WTC11 (cell line): ENCODE measurements at regions not wholly inside any gene's neighbourhood (a gene's known extent, or its start where the extent isn't known, plus 50 kb on each side); places are given as distances from the start of the nearest gene placed in this dataset.

Source experiments
- ATAC-seq: fragments of 200-7000 bp; cut with Tn5 transposase; 2 replicates; pipeline ENCODE4 v1.10.0; 2021; ENCODE audit warnings: mild to moderate bottlenecking, moderate library complexity
- CTCF ChIA-PET: fragments of 300-600 bp; sonication (Branson Sonifier 250); formaldehyde crosslinking; loops from one replicate; lab custom pipeline; 2021; ENCODE audit warnings: antibody characterized with exemption; lab: Charles Lee
- POLR2A ChIA-PET: fragments of 350-600 bp; sonication (Branson Sonifier 250); formaldehyde crosslinking; loops from one replicate; lab custom pipeline; 2021; ENCODE audit warnings: antibody characterized with exemption; lab: Charles Lee
- DNase-seq: peaks from one replicate; pipeline ENCODE4 v3.0.0; 2021; ENCODE audit warnings: low spot score
- H3K27ac Mint-ChIP-seq: 2 replicates; pipeline ENCODE4 v1.8.0; 2021; ENCODE audit warnings: mixed read lengths
- H3K27me3 Mint-ChIP-seq: 2 replicates; pipeline ENCODE4 v1.8.0; 2021; ENCODE audit warnings: low read depth, mild to moderate bottlenecking, moderate library complexity, mixed read lengths
- H3K36me3 Mint-ChIP-seq: 2 replicates; pipeline ENCODE4 v1.8.0; 2021; ENCODE audit warnings: mixed read lengths
- H3K4me1 Mint-ChIP-seq: 2 replicates; pipeline ENCODE4 v1.8.0; 2022; ENCODE audit warnings: mixed read lengths
- H3K4me3 Mint-ChIP-seq: 2 replicates; pipeline ENCODE4 v1.8.0; 2021; ENCODE audit warnings: mild to moderate bottlenecking, moderate library complexity, mixed read lengths
- H3K9me3 Mint-ChIP-seq: 2 replicates; pipeline ENCODE4 v1.8.0; 2021; ENCODE audit warnings: mixed read lengths
- EMX1 ChIP-seq: fragments of 250-450 bp; sonication (Bioruptor Pico); IDR thresholded peaks from 2 replicates; pipeline ENCODE4 v1.8.0; 2021; ENCODE audit warnings: mild to moderate bottlenecking
- ESRRA ChIP-seq: sonication (generic); formaldehyde crosslinking; IDR thresholded peaks from 2 replicates; pipeline ENCODE4 v1.8.1; 2022; ENCODE audit warnings: mild to moderate bottlenecking, missing genetic modification reagents, borderline replicate concordance
- ETV6 ChIP-seq: sonication (generic); formaldehyde crosslinking; IDR thresholded peaks from 2 replicates; pipeline ENCODE4 v1.8.1; 2022; ENCODE audit warnings: mild to moderate bottlenecking, missing genetic modification reagents
- FOXJ3 ChIP-seq: sonication (generic); formaldehyde crosslinking; IDR thresholded peaks from 2 replicates; pipeline ENCODE4 v1.9.0; 2021; ENCODE audit warnings: missing genetic modification reagents, mild to moderate bottlenecking, borderline replicate concordance
- FOXP1 ChIP-seq: sonication (generic); formaldehyde crosslinking; IDR thresholded peaks from 2 replicates; pipeline ENCODE4 v1.8.0; 2022; ENCODE audit warnings: missing genetic modification reagents, mild to moderate bottlenecking, moderate library complexity, borderline replicate concordance
- GTF2I ChIP-seq: fragments of 250-450 bp; sonication (Bioruptor Pico); conservative IDR thresholded peaks from 2 replicates; pipeline ENCODE4 v1.4.0; 2021; ENCODE audit warnings: mild to moderate bottlenecking
- JAZF1 ChIP-seq: fragments of 250-450 bp; sonication (Bioruptor Pico); IDR thresholded peaks from 2 replicates; pipeline ENCODE4 v1.9.0; 2021; ENCODE audit warnings: moderate library complexity, mild to moderate bottlenecking, inconsistent platforms
- NFATC4 ChIP-seq: fragments of 250-450 bp; sonication (Bioruptor Pico); IDR thresholded peaks from 2 replicates; pipeline ENCODE4 v1.9.0; 2021; ENCODE audit warnings: mild to moderate bottlenecking
- NR1H2 ChIP-seq: sonication (generic); formaldehyde crosslinking; IDR thresholded peaks from 2 replicates; pipeline ENCODE4 v1.9.0; 2021; ENCODE audit warnings: mild to moderate bottlenecking, moderate library complexity, missing genetic modification reagents
- PRRX2 ChIP-seq: fragments of 250-450 bp; sonication (Bioruptor Pico); IDR thresholded peaks from 2 replicates; pipeline ENCODE4 v1.8.0; 2021; ENCODE audit warnings: mild to moderate bottlenecking
- RORB ChIP-seq: fragments of 250-450 bp; sonication (Bioruptor Pico); IDR thresholded peaks from 2 replicates; pipeline ENCODE4 v1.9.0; 2021; ENCODE audit warnings: mild to moderate bottlenecking
- TEAD1 ChIP-seq: sonication (generic); formaldehyde crosslinking; IDR thresholded peaks from 2 replicates; pipeline ENCODE4 v1.8.0; 2022; ENCODE audit warnings: mild to moderate bottlenecking, missing genetic modification reagents
- ZBTB43 ChIP-seq: sonication (generic); formaldehyde crosslinking; IDR thresholded peaks from 2 replicates; pipeline ENCODE4 v1.8.1; 2023; ENCODE audit warnings: mild to moderate bottlenecking, missing genetic modification reagents
- ZNF219 ChIP-seq: sonication (generic); formaldehyde crosslinking; IDR thresholded peaks from 2 replicates; pipeline ENCODE4 v1.8.0; 2023; ENCODE audit warnings: missing genetic modification reagents, mild to moderate bottlenecking, borderline replicate concordance
- ZNF232 ChIP-seq: sonication (generic); formaldehyde crosslinking; IDR thresholded peaks from 2 replicates; pipeline ENCODE4 v1.8.0; 2022; ENCODE audit warnings: mild to moderate bottlenecking, missing genetic modification reagents
- ZNF396 ChIP-seq: fragments of 250-450 bp; sonication (Bioruptor Pico); IDR thresholded peaks from 2 replicates; pipeline ENCODE4 v1.8.0; 2021; ENCODE audit warnings: mild to moderate bottlenecking, moderate library complexity, borderline replicate concordance
- TF ChIP-seq, protein P1 (sequence below): sonication (generic); formaldehyde crosslinking; IDR thresholded peaks from 2 replicates; pipeline ENCODE4 v1.8.1; 2022; ENCODE audit warnings: low read depth, missing genetic modification reagents, borderline replicate concordance
- TF ChIP-seq, protein P2 (sequence below): sonication (generic); formaldehyde crosslinking; conservative IDR thresholded peaks from 2 replicates; pipeline ENCODE4 v1.8.1; 2022; ENCODE audit warnings: mild to moderate bottlenecking, missing genetic modification reagents
- TF ChIP-seq, protein P3 (sequence below): sonication (generic); formaldehyde crosslinking; IDR thresholded peaks from 2 replicates; pipeline ENCODE4 v1.8.0; 2022; ENCODE audit warnings: missing genetic modification reagents
- TF ChIP-seq, protein P4 (sequence below): sonication (generic); formaldehyde crosslinking; IDR thresholded peaks from 2 replicates; pipeline ENCODE4 v1.8.1; 2023; ENCODE audit warnings: mild to moderate bottlenecking, missing genetic modification reagents
- TF ChIP-seq, protein P5 (sequence below): sonication (generic); formaldehyde crosslinking; IDR thresholded peaks from 2 replicates; pipeline ENCODE4 v1.8.1; 2023; ENCODE audit warnings: mild to moderate bottlenecking, missing genetic modification reagents, moderate library complexity

GRCh38 chr18:38796762-38797161, 1231.2 kb upstream of the CELF4 start (continued):
- TF ChIP-seq JAZF1 (no peak), PRRX2 (no peak), NR1H2 (CRISPR knock-in tag) (no peak), GTF2I (no peak)
- TF ChIP-seq, protein P1, sequence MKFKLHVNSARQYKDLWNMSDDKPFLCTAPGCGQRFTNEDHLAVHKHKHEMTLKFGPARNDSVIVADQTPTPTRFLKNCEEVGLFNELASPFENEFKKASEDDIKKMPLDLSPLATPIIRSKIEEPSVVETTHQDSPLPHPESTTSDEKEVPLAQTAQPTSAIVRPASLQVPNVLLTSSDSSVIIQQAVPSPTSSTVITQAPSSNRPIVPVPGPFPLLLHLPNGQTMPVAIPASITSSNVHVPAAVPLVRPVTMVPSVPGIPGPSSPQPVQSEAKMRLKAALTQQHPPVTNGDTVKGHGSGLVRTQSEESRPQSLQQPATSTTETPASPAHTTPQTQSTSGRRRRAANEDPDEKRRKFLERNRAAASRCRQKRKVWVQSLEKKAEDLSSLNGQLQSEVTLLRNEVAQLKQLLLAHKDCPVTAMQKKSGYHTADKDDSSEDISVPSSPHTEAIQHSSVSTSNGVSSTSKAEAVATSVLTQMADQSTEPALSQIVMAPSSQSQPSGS (CRISPR knock-in tag) = no peak

- TF ChIP-seq EMX1 (CRISPR knock-in tag) = no peak
- TF ChIP-seq ESRRA (CRISPR knock-in tag) = no peak
- TF ChIP-seq ZNF232 (CRISPR knock-in tag) = no peak
- no peak for TF ChIP-seq FOXP1
- DNase-seq (no peak), ATAC-seq (no peak)
- CTCF ChIA-PET = no interaction called here
- no peaks in the 10 kb centered on the region for H3K9me3 Mint-ChIP-seq
- H3K27ac Mint-ChIP-seq = no peak overlapping the region
- H3K36me3 Mint-ChIP-seq = no peaks in the 10 kb centered on the region
- H3K4me1 Mint-ChIP-seq = no peaks in the 10 kb centered on the region
- POLR2A ChIA-PET = interaction anchor here (0.6 kb wide), 1 partner anchor 446 kb away, joined by 3 read pairs; no protein-coding TSS in a partner anchor
- H3K27me3 Mint-ChIP-seq = no peaks in the 10 kb centered on the region
- H3K4me3 Mint-ChIP-seq = no peak overlapping the region
These were observed 1227.1 kb upstream of the CELF4 start for GRCh38 chr18:38792731-38793130.

- no peaks in the 10 kb centered on the region for H3K4me1 Mint-ChIP-seq
- CTCF ChIA-PET = no interaction called here
- TF ChIP-seq TEAD1 (CRISPR knock-in tag) (no peak), ZNF396 (no peak), NFATC4 (CRISPR knock-in tag) (no peak), ZNF219 (CRISPR knock-in tag) (no peak), ZNF232 (CRISPR knock-in tag) (no peak), FOXJ3 (no peak), ETV6 (CRISPR knock-in tag) (no peak), ZBTB43 (CRISPR knock-in tag) (no peak), PRRX2 (no peak), RORB (CRISPR knock-in tag) (no peak)
- TF ChIP-seq, protein P2, sequence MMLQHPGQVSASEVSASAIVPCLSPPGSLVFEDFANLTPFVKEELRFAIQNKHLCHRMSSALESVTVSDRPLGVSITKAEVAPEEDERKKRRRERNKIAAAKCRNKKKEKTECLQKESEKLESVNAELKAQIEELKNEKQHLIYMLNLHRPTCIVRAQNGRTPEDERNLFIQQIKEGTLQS = no peak
- TF ChIP-seq, protein P3, sequence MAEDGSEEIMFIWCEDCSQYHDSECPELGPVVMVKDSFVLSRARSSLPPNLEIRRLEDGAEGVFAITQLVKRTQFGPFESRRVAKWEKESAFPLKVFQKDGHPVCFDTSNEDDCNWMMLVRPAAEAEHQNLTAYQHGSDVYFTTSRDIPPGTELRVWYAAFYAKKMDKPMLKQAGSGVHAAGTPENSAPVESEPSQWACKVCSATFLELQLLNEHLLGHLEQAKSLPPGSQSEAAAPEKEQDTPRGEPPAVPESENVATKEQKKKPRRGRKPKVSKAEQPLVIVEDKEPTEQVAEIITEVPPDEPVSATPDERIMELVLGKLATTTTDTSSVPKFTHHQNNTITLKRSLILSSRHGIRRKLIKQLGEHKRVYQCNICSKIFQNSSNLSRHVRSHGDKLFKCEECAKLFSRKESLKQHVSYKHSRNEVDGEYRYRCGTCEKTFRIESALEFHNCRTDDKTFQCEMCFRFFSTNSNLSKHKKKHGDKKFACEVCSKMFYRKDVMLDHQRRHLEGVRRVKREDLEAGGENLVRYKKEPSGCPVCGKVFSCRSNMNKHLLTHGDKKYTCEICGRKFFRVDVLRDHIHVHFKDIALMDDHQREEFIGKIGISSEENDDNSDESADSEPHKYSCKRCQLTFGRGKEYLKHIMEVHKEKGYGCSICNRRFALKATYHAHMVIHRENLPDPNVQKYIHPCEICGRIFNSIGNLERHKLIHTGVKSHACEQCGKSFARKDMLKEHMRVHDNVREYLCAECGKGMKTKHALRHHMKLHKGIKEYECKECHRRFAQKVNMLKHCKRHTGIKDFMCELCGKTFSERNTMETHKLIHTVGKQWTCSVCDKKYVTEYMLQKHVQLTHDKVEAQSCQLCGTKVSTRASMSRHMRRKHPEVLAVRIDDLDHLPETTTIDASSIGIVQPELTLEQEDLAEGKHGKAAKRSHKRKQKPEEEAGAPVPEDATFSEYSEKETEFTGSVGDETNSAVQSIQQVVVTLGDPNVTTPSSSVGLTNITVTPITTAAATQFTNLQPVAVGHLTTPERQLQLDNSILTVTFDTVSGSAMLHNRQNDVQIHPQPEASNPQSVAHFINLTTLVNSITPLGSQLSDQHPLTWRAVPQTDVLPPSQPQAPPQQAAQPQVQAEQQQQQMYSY (CRISPR knock-in tag) = no peak
- TF ChIP-seq, protein P4, sequence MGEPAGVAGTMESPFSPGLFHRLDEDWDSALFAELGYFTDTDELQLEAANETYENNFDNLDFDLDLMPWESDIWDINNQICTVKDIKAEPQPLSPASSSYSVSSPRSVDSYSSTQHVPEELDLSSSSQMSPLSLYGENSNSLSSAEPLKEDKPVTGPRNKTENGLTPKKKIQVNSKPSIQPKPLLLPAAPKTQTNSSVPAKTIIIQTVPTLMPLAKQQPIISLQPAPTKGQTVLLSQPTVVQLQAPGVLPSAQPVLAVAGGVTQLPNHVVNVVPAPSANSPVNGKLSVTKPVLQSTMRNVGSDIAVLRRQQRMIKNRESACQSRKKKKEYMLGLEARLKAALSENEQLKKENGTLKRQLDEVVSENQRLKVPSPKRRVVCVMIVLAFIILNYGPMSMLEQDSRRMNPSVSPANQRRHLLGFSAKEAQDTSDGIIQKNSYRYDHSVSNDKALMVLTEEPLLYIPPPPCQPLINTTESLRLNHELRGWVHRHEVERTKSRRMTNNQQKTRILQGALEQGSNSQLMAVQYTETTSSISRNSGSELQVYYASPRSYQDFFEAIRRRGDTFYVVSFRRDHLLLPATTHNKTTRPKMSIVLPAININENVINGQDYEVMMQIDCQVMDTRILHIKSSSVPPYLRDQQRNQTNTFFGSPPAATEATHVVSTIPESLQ = no peak
- TF ChIP-seq, protein P5, sequence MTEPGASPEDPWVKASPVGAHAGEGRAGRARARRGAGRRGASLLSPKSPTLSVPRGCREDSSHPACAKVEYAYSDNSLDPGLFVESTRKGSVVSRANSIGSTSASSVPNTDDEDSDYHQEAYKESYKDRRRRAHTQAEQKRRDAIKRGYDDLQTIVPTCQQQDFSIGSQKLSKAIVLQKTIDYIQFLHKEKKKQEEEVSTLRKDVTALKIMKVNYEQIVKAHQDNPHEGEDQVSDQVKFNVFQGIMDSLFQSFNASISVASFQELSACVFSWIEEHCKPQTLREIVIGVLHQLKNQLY (CRISPR knock-in tag) = no peak
- TF ChIP-seq, all 79 proteins: peak for 0
- Mint-ChIP-seq H3K27ac (no peak overlapping the region), H3K27me3 (no peaks in the 10 kb centered on the region), H3K4me3 (no peak overlapping the region), H3K36me3 (no peaks in the 10 kb centered on the region), H3K9me3 (no peaks in the 10 kb centered on the region)
- POLR2A ChIA-PET = no interaction called here
- no peak for DNase-seq
- no peak for ATAC-seq
These were observed 1225.2 kb upstream of the CELF4 start for GRCh38 chr18:38790786-38791185.
